ENCODE measurements at regions not wholly inside any gene's neighbourhood (a gene's known extent, or its start where the extent isn't known, plus 50 kb on each side); places are given as distances from the start of the nearest gene placed in this dataset.

DNA sequence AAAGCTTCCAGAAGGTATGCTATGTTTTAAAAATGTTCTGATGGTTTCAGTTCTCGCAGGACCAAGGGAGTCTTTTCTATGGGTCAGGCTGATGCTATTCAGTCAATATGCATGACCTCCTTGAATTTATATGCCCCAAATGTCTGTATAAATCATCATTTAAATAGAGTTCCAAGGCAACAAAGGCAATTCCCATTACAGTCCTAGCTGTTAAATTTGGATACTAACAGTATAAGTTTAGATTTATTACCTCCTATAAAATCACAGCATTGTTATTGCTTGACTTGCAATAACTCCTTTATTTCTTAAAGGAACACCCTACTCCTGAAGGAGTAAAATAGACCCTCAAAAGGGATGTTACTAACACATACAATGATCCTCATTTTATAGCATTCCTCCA is 387.7 kb upstream of the CHD1 start:
- ChIA-PET POLR2A (no interaction called here), CTCF (no interaction called here)
- Mint-ChIP-seq H3K27ac (no peak overlapping the region), H3K4me3 (no peak overlapping the region), H3K27me3 (no peaks in the 10 kb centered on the region), H3K4me1 (no peaks in the 10 kb centered on the region), H3K9me3 (ENCODE audit: insufficient read depth) (no peaks in the 10 kb centered on the region)
- Histone ChIP-seq H3K9me3 (ENCODE audit: control extremely low read depth in 1 of 3, control insufficient read depth in 2 of 3, insufficient read depth in 1 of 3, low read length in 2 of 3) (no peaks in the 10 kb centered on the region), H3K4me2 (replicated peaks; ENCODE audit: low read depth, low read length, poor library complexity, severe bottlenecking) (no peak overlapping the region), H3K27ac (ENCODE audit: low read length in 2 of 2) (no peak overlapping the region), H3K4me1 (ENCODE audit: control insufficient read depth in 2 of 2, insufficient read depth in 2 of 2, low read length in 2 of 2) (no peaks in the 10 kb centered on the region), H3K27me3 (replicated peaks in 1 of 4; ENCODE audit: control extremely low read depth in 1 of 4, control insufficient read depth in 3 of 4, insufficient read depth in 4 of 4, low read length in 3 of 4) (no peaks in the 10 kb centered on the region), H3K9ac (ENCODE audit: low read length) (no peak overlapping the region), H3K4me3 (ENCODE audit: control extremely low read depth in 1 of 5, extremely low read depth in 1 of 5, insufficient read depth in 1 of 5, low read depth in 2 of 5, low read length in 4 of 5) (no peak overlapping the region), H2AFZ (ENCODE audit: insufficient read depth, low read depth, low read length, poor library complexity, severe bottlenecking) (no peak overlapping the region), H3K79me2 (ENCODE audit: control insufficient read depth, insufficient read depth, low read length) (no peaks in the 10 kb centered on the region), H4K20me1 (ENCODE audit: control insufficient read depth, insufficient read depth, low read length, poor library complexity, severe bottlenecking) (no peaks in the 10 kb centered on the region), H3K36me3 (replicated peaks in 1 of 2; ENCODE audit: control extremely low read depth in 1 of 2, control insufficient read depth in 1 of 2, extremely low read depth in 1 of 2, insufficient read depth in 2 of 2, low read length in 1 of 2) (no peaks in the 10 kb centered on the region)
- intact Hi-C loops (cut with micrococcal nuclease): no loop called here
- WGBS (ENCODE audit: insufficient coverage): no CpG with 5 or more reads among the region's 1 CpG
- TF ChIP-seq EZH2 (IDR thresholded peaks at IDR 0.05; ENCODE audit: borderline replicate concordance, insufficient read depth, low read depth, low read length, poor library complexity, severe bottlenecking): no peak
- TF ChIP-seq, protein P1, sequence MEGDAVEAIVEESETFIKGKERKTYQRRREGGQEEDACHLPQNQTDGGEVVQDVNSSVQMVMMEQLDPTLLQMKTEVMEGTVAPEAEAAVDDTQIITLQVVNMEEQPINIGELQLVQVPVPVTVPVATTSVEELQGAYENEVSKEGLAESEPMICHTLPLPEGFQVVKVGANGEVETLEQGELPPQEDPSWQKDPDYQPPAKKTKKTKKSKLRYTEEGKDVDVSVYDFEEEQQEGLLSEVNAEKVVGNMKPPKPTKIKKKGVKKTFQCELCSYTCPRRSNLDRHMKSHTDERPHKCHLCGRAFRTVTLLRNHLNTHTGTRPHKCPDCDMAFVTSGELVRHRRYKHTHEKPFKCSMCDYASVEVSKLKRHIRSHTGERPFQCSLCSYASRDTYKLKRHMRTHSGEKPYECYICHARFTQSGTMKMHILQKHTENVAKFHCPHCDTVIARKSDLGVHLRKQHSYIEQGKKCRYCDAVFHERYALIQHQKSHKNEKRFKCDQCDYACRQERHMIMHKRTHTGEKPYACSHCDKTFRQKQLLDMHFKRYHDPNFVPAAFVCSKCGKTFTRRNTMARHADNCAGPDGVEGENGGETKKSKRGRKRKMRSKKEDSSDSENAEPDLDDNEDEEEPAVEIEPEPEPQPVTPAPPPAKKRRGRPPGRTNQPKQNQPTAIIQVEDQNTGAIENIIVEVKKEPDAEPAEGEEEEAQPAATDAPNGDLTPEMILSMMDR (IDR thresholded peaks at IDR 0.05): no peak
- DNase-seq (no peak), ATAC-seq (ENCODE audit: low read depth) (no peak)

DNA sequence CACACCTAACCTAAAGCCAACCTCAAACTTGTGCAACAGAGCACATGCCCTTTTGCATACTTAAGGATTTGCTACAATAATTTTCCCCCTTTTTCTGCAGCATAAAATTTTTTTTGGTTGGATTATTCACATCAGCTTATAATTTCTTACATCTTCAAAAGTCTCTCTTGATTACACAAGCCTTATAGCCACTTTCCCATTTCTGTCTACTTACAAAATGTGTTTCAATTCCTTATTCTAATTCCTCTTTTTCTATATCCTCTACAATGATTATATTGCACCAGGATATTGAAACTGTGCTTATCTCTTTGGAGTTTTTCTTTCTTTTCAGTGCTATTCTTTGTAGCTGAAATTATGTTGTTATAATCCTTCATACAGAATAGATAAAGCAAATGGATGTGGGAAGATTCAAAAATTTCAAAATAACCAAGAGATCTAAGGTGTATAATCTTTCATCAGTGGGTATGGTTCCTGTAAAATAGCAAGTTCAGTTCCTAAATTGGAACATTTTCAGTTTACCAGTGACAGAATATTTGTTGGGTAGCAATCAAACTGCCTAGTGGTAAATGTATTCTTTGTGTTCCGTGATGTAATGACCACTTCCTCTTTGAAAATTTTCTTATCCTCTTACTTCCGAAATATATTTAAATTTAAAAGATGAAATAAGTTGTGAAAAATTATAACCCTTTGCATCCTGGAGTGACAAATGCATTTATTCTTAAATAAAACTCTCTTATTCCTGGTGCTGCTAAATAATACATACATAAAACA is 386.8 kb upstream of the CHD1 start:
- no peaks in the 10 kb centered on the region for H3K27me3 ChIP-seq (replicated peaks in 1 of 4; ENCODE audit: control extremely low read depth in 1 of 4, control insufficient read depth in 3 of 4, insufficient read depth in 4 of 4, low read length in 3 of 4)
- no peak overlapping the region for H3K9ac ChIP-seq (ENCODE audit: low read length)
- H3K4me2 ChIP-seq (replicated peaks; ENCODE audit: low read depth, low read length, poor library complexity, severe bottlenecking): no peak overlapping the region
- H2AFZ ChIP-seq (ENCODE audit: insufficient read depth, low read depth, low read length, poor library complexity, severe bottlenecking): no peak overlapping the region
- ATAC-seq (ENCODE audit: low read depth): no peak
- no peak for DNase-seq
- Mint-ChIP-seq H3K27ac (no peak overlapping the region), H3K4me1 (no peaks in the 10 kb centered on the region), H3K27me3 (no peaks in the 10 kb centered on the region), H3K4me3 (no peak overlapping the region), H3K9me3 (ENCODE audit: insufficient read depth) (no peaks in the 10 kb centered on the region)
- no peaks in the 10 kb centered on the region for H3K79me2 ChIP-seq (ENCODE audit: control insufficient read depth, insufficient read depth, low read length)
- H3K4me1 ChIP-seq (ENCODE audit: control insufficient read depth in 2 of 2, insufficient read depth in 2 of 2, low read length in 2 of 2): no peaks in the 10 kb centered on the region
- CTCF ChIA-PET: no interaction called here
- no peaks in the 10 kb centered on the region for H4K20me1 ChIP-seq (ENCODE audit: control insufficient read depth, insufficient read depth, low read length, poor library complexity, severe bottlenecking)
- no peaks in the 10 kb centered on the region for H3K36me3 ChIP-seq (replicated peaks in 1 of 2; ENCODE audit: control extremely low read depth in 1 of 2, control insufficient read depth in 1 of 2, extremely low read depth in 1 of 2, insufficient read depth in 2 of 2, low read length in 1 of 2)
- TF ChIP-seq, protein P1 (IDR thresholded peaks at IDR 0.05): no peak
- TF ChIP-seq EZH2 (IDR thresholded peaks at IDR 0.05; ENCODE audit: borderline replicate concordance, insufficient read depth, low read depth, low read length, poor library complexity, severe bottlenecking): no peak
- H3K27ac ChIP-seq (ENCODE audit: low read length in 2 of 2): no peak overlapping the region
- POLR2A ChIA-PET: no interaction called here
- no CpG with 5 or more reads among the region's 2 CpGs for WGBS (ENCODE audit: insufficient coverage)
- H3K9me3 ChIP-seq (ENCODE audit: control extremely low read depth in 1 of 3, control insufficient read depth in 2 of 3, insufficient read depth in 1 of 3, low read length in 2 of 3): no peaks in the 10 kb centered on the region
- H3K4me3 ChIP-seq (ENCODE audit: control extremely low read depth in 1 of 5, extremely low read depth in 1 of 5, insufficient read depth in 1 of 5, low read depth in 2 of 5, low read length in 4 of 5): no peak overlapping the region
- intact Hi-C loops (cut with micrococcal nuclease): no loop called here

All from B cell (primary cell).